SK-N-SH treated with all-trans-retinoic acid at 6 μM for 48 hours (cell line): ENCODE measurements at regions not wholly inside any gene's neighbourhood (a gene's known extent, or its start where the extent isn't known, plus 50 kb on each side); places are given as distances from the start of the nearest gene placed in this dataset.

ENCODE experiments used
- ATAC-seq: fragments of 200-7000 bp; cut with Tn5 transposase; 3 replicates; pipeline ENCODE4 v1.9.1; 2020; ENCODE audit warnings: mild to moderate bottlenecking, moderate library complexity
- ARNTL ChIP-seq: fragments of 450-650 bp; formaldehyde crosslinking; IDR thresholded peaks from 2 replicates; pipeline ENCODE4 v1.5.0; 2020; ENCODE audit warnings: low read depth, mild to moderate bottlenecking, moderate library complexity, borderline replicate concordance
- BACH2 ChIP-seq: fragments of 250-450 bp; sonication (Bioruptor Pico); IDR thresholded peaks from 2 replicates; pipeline ENCODE4 v1.9.0; 2021; ENCODE audit warnings: mild to moderate bottlenecking, borderline replicate concordance
- CSDC2 ChIP-seq: fragments of 250-450 bp; sonication (Bioruptor Pico); IDR thresholded peaks from 2 replicates; pipeline ENCODE4 v1.5.0; 2020; ENCODE audit warnings: mild to moderate bottlenecking, moderate library complexity
- ESRRG ChIP-seq: fragments of 250-450 bp; sonication (Bioruptor Pico); IDR thresholded peaks from 2 replicates; pipeline ENCODE4 v1.6.1; 2021; ENCODE audit warnings: mild to moderate bottlenecking
- GLIS3 ChIP-seq: fragments of 250-450 bp; sonication (Bioruptor Pico); IDR thresholded peaks from 2 replicates; pipeline ENCODE4 v1.5.0; 2020; ENCODE audit warnings: mild to moderate bottlenecking, moderate library complexity
- OSR1 ChIP-seq: fragments of 250-450 bp; sonication (Bioruptor Pico); IDR thresholded peaks from 2 replicates; pipeline ENCODE4 v1.8.0; 2022; ENCODE audit warnings: moderate library complexity, mild to moderate bottlenecking, inconsistent platforms
- PPARA ChIP-seq: fragments of 250-450 bp; sonication (Bioruptor Pico); IDR thresholded peaks from 2 replicates; pipeline ENCODE4 v1.5.0; 2020; ENCODE audit warnings: mild to moderate bottlenecking, borderline replicate concordance
- RARB ChIP-seq: fragments of 250-450 bp; sonication (Bioruptor Pico); IDR thresholded peaks from 2 replicates; pipeline ENCODE4 v1.8.0; 2021; ENCODE audit warnings: mild to moderate bottlenecking, moderate library complexity
- SNAI2 ChIP-seq: fragments of 250-450 bp; sonication (Bioruptor Pico); IDR thresholded peaks from 2 replicates; pipeline ENCODE4 v1.5.0; 2020; ENCODE audit warnings: mild to moderate bottlenecking, moderate library complexity
- TCF4 ChIP-seq: fragments of 250-450 bp; sonication (Bioruptor Pico); IDR thresholded peaks from 2 replicates; pipeline ENCODE4 v1.8.0; 2021; ENCODE audit warnings: mild to moderate bottlenecking, moderate library complexity, borderline replicate concordance
- ZC3H10 ChIP-seq: fragments of 250-450 bp; sonication (Bioruptor Pico); IDR thresholded peaks from 2 replicates; pipeline ENCODE4 v1.5.1; 2021; ENCODE audit warnings: mild to moderate bottlenecking, moderate library complexity
- ZFP3 ChIP-seq: fragments of 250-450 bp; sonication (Bioruptor Pico); IDR thresholded peaks from 2 replicates; pipeline ENCODE4 v1.5.0; 2020; ENCODE audit warnings: mild to moderate bottlenecking, moderate library complexity
- ZFP30 ChIP-seq: fragments of 450-650 bp; formaldehyde crosslinking; IDR thresholded peaks from 2 replicates; pipeline ENCODE4 v1.5.0; 2022; ENCODE audit warnings: mild to moderate bottlenecking, moderate library complexity
- ZNF565 ChIP-seq: fragments of 450-650 bp; formaldehyde crosslinking; conservative IDR thresholded peaks from 2 replicates; pipeline ENCODE4 v1.5.0; 2020; ENCODE audit warnings: low read depth, mild to moderate bottlenecking, moderate library complexity
- ZNF70 ChIP-seq: fragments of 450-650 bp; formaldehyde crosslinking; IDR thresholded peaks from 2 replicates; pipeline ENCODE4 v1.5.0; 2020; ENCODE audit warnings: mild to moderate bottlenecking, moderate library complexity
- ZNF8 ChIP-seq: fragments of 450-650 bp; formaldehyde crosslinking; IDR thresholded peaks from 2 replicates; pipeline ENCODE4 v1.5.0; 2020; ENCODE audit warnings: mild to moderate bottlenecking, moderate library complexity
- TF ChIP-seq, protein P1 (sequence below): fragments of 250-450 bp; sonication (Bioruptor Pico); IDR thresholded peaks from 2 replicates; pipeline ENCODE4 v1.8.0; 2021; ENCODE audit warnings: low read depth, mild to moderate bottlenecking, moderate library complexity, borderline replicate concordance
- TF ChIP-seq, protein P2 (sequence below): fragments of 250-450 bp; sonication (Bioruptor Pico); IDR thresholded peaks from 2 replicates; pipeline ENCODE4 v1.5.0; 2020; ENCODE audit warnings: mild to moderate bottlenecking, moderate library complexity
- TF ChIP-seq, protein P3 (sequence below): fragments of 250-450 bp; sonication (Bioruptor Pico); IDR thresholded peaks from 2 replicates; pipeline ENCODE4 v1.5.1; 2020; ENCODE audit warnings: low read depth, mild to moderate bottlenecking, moderate library complexity
- TF ChIP-seq, protein P4 (sequence below): fragments of 250-450 bp; sonication (Bioruptor Pico); IDR thresholded peaks from 2 replicates; pipeline ENCODE4 v1.8.0; 2020; ENCODE audit warnings: mild to moderate bottlenecking, moderate library complexity, borderline replicate concordance

DNA sequence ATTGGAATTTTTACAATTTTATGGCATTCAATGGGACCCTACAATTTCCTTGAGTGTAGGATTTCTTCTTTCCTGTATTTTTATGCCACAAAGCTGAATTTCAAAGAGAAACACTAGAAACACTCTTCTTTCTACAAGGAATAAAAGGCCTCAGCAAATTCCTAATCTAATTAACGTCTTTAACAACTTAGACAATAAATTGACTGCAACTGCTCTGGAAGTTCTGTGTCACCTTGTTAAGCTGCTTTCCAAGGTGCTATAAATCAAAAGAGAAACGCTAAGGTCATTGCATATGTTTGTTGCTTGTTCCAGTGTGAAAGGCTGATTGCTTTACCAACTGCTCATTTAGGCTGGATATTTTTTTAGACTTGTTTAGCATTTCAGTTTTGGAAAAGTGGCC, 182.2 kb downstream of the POLR1F start:
- no peak for ATAC-seq
- TF ChIP-seq ARNTL: no peak
- TF ChIP-seq, protein P1, sequence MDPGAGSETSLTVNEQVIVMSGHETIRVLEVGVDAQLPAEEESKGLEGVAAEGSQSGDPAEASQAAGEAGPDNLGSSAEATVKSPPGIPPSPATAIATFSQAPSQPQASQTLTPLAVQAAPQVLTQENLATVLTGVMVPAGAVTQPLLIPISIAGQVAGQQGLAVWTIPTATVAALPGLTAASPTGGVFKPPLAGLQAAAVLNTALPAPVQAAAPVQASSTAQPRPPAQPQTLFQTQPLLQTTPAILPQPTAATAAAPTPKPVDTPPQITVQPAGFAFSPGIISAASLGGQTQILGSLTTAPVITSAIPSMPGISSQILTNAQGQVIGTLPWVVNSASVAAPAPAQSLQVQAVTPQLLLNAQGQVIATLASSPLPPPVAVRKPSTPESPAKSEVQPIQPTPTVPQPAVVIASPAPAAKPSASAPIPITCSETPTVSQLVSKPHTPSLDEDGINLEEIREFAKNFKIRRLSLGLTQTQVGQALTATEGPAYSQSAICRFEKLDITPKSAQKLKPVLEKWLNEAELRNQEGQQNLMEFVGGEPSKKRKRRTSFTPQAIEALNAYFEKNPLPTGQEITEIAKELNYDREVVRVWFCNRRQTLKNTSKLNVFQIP: no peak
- TF ChIP-seq PPARA (CRISPR knock-in tag): no peak
- TF ChIP-seq ZNF565 (CRISPR knock-in tag): no peak
- TF ChIP-seq, protein P2, sequence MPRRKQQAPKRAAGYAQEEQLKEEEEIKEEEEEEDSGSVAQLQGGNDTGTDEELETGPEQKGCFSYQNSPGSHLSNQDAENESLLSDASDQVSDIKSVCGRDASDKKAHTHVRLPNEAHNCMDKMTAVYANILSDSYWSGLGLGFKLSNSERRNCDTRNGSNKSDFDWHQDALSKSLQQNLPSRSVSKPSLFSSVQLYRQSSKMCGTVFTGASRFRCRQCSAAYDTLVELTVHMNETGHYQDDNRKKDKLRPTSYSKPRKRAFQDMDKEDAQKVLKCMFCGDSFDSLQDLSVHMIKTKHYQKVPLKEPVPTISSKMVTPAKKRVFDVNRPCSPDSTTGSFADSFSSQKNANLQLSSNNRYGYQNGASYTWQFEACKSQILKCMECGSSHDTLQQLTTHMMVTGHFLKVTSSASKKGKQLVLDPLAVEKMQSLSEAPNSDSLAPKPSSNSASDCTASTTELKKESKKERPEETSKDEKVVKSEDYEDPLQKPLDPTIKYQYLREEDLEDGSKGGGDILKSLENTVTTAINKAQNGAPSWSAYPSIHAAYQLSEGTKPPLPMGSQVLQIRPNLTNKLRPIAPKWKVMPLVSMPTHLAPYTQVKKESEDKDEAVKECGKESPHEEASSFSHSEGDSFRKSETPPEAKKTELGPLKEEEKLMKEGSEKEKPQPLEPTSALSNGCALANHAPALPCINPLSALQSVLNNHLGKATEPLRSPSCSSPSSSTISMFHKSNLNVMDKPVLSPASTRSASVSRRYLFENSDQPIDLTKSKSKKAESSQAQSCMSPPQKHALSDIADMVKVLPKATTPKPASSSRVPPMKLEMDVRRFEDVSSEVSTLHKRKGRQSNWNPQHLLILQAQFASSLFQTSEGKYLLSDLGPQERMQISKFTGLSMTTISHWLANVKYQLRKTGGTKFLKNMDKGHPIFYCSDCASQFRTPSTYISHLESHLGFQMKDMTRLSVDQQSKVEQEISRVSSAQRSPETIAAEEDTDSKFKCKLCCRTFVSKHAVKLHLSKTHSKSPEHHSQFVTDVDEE (CRISPR knock-in tag): no peak
- no peak for TF ChIP-seq BACH2

DNA sequence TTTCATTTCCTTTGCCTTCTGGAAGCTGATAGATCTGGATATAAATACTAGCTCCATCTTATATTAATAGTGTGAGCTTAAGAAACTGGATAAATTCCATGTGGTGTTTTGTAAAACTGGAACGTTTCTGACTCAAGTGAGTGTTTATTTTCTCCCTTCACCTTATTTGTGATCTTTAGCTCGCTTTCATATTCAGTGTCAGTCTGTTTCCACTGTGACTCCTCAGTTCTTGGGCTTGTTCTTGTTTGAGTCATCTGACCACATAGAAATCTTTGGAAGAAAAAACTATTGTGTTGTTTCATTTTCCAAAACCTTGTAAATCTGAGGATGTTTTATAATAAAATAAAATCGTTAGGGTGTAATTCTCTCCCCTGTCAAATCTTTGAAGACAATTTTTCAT, 186.4 kb downstream of the POLR1F start:
- TF ChIP-seq ZC3H10 (CRISPR knock-in tag) (no peak), SNAI2 (CRISPR knock-in tag) (no peak), TCF4 (CRISPR knock-in tag) (no peak), ZFP30 (CRISPR knock-in tag) (no peak), GLIS3 (CRISPR knock-in tag) (no peak)
- TF ChIP-seq, protein P2 (CRISPR knock-in tag): no peak
- TF ChIP-seq, protein P3, sequence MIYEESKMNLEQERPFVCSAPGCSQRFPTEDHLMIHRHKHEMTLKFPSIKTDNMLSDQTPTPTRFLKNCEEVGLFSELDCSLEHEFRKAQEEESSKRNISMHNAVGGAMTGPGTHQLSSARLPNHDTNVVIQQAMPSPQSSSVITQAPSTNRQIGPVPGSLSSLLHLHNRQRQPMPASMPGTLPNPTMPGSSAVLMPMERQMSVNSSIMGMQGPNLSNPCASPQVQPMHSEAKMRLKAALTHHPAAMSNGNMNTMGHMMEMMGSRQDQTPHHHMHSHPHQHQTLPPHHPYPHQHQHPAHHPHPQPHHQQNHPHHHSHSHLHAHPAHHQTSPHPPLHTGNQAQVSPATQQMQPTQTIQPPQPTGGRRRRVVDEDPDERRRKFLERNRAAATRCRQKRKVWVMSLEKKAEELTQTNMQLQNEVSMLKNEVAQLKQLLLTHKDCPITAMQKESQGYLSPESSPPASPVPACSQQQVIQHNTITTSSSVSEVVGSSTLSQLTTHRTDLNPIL (CRISPR knock-in tag): no peak
- TF ChIP-seq, protein P1: no peak
- ATAC-seq: no peak

DNA sequence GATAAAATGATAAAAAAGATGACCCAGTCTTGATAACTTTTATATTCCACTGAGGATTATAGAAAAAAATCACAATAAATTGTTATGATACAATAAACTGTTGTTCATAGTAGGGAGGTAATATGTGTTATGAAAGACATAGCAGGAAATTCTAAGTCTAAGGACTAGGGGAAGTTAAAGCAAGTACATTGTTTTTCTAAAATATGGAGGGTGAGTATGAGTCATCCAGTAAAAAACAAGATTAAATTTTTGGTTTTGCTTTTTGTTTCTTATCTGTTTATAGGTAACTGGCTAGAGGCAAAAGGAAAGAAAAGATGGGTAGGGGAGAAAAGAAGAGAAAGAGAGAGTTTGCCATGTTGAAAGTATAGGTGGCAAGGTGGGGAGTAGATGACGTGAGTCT, 188.4 kb downstream of the POLR1F start:
- ATAC-seq: no peak
- TF ChIP-seq GLIS3 (CRISPR knock-in tag) (no peak), BACH2 (no peak), ZNF8 (no peak), RARB (CRISPR knock-in tag) (no peak), ARNTL (no peak), SNAI2 (CRISPR knock-in tag) (no peak)

DNA sequence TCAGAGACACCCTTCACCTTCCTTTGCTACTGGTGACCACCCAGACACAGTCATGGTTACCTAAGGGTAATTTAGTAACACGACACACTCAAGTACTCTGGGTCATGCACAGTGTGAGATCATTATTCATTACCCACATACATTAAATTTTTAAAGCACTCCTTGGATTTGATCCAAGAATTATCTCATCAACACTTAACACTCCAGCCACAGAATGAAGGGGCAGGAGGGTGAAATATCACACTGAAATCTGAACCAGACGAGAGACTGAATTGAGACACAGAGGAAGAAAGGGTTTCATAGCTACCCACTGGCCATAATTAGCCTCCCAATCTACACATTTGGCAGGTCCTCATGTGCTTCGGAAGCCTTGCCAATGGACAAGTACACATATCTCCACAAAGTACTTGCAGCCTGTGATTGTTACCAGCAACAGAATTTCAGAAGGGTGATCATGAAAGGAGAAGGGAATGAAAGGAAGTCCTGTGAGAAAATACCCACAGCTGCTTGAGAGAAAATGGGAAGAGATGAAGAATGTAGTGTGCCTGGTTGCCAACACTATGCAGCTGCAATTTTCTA, 189.3 kb downstream of the POLR1F start:
- ATAC-seq: no peak
- TF ChIP-seq ZFP3 (CRISPR knock-in tag) (no peak), RARB (CRISPR knock-in tag) (no peak), CSDC2 (CRISPR knock-in tag) (no peak), ARNTL (no peak), OSR1 (CRISPR knock-in tag) (no peak), PPARA (CRISPR knock-in tag) (no peak), SNAI2 (CRISPR knock-in tag) (no peak), ZNF70 (CRISPR knock-in tag) (no peak), ESRRG (CRISPR knock-in tag) (no peak)
- TF ChIP-seq, protein P4, sequence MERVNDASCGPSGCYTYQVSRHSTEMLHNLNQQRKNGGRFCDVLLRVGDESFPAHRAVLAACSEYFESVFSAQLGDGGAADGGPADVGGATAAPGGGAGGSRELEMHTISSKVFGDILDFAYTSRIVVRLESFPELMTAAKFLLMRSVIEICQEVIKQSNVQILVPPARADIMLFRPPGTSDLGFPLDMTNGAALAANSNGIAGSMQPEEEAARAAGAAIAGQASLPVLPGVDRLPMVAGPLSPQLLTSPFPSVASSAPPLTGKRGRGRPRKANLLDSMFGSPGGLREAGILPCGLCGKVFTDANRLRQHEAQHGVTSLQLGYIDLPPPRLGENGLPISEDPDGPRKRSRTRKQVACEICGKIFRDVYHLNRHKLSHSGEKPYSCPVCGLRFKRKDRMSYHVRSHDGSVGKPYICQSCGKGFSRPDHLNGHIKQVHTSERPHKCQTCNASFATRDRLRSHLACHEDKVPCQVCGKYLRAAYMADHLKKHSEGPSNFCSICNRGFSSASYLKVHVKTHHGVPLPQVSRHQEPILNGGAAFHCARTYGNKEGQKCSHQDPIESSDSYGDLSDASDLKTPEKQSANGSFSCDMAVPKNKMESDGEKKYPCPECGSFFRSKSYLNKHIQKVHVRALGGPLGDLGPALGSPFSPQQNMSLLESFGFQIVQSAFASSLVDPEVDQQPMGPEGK (CRISPR knock-in tag): no peak
- TF ChIP-seq, protein P2 (CRISPR knock-in tag): no peak
